GM12878 (cell line): ENCODE measurements at regions not wholly inside any gene's neighbourhood (a gene's known extent, or its start where the extent isn't known, plus 50 kb on each side); places are given as distances from the start of the nearest gene placed in this dataset.

Experiments used
- ATAC-seq: fragments of 200-7000 bp; cut with Tn5 transposase; 3 replicates; pipeline ENCODE4 v1.9.1; 2020; ENCODE audit warnings: mild to moderate bottlenecking, moderate library complexity
- BruUV-seq: library from RNA; stranded (reverse); fragments of 400-500 nt; replicated peaks from 2 replicates; lab custom pipeline; 2021; lab: Mats Ljungman, UMichigan
- CTCF ChIA-PET: fragments of 300-600 bp; sonication (Branson Sonifier 250); formaldehyde crosslinking; extraction: SDS; loops from one replicate; lab custom pipeline; 2021; ENCODE audit warnings: inconsistent platforms; lab: Yijun Ruan, JAX
- POLR2A ChIA-PET: fragments of 350-600 bp; formaldehyde crosslinking; extraction: SDS; loops from one replicate; lab custom pipeline; 2021; ENCODE audit warnings: inconsistent platforms; lab: Charles Lee
- RAD21 ChIA-PET: fragments of 300-600 bp; sonication (Branson Sonifier 250); formaldehyde crosslinking; loops from one replicate; lab custom pipeline; 2023; ENCODE audit warnings: antibody characterized with exemption; ENCODE audit not compliant: unreplicated experiment; lab: Charles Lee
- SMC1A ChIA-PET: fragments of 300-600 bp; sonication (Branson Sonifier 250); formaldehyde crosslinking; loops from one replicate; lab custom pipeline; 2023; ENCODE audit not compliant: unreplicated experiment, uncharacterized antibody; lab: Charles Lee
- DNase-seq: peaks from one replicate; pipeline ENCODE4 v3.0.0-alpha.2; 2011; ENCODE audit warnings: low read depth, low spot score
- FAIRE-seq: peaks from 3 replicates; lab custom pipeline; 2011; peaks lifted over from hg19 to GRCh38; lab: Jason Lieb, UNC
- H2AFZ ChIP-seq: 2 replicates; pipeline ENCODE4 v1.6.0; 2011; ENCODE audit warnings: low read depth, low read length, control low read depth; ENCODE audit not compliant: control insufficient read depth
- H3K27ac ChIP-seq: 2 replicates; pipeline ENCODE4 v1.5.1; 2011; ENCODE audit warnings: control low read depth; ENCODE audit not compliant: control insufficient read depth, insufficient read depth
- H3K27me3 ChIP-seq, 2 experiments: replicated peaks in 1 of 2; 2 replicates each; pipeline versions ENCODE4 v1.6.0 to v1.6.1; 2011; ENCODE audit warnings: low read length in 1 of 2; ENCODE audit not compliant: control insufficient read depth in 2 of 2, insufficient read depth in 2 of 2
- H3K36me3 ChIP-seq, 2 experiments: 2 replicates each; pipeline ENCODE4 v1.5.1; 2011; ENCODE audit warnings: low read length in 1 of 2; ENCODE audit not compliant: control insufficient read depth in 2 of 2, insufficient read depth in 2 of 2
- H3K4me1 ChIP-seq: 2 replicates; pipeline ENCODE4 v1.6.1; 2011; ENCODE audit warnings: mild to moderate bottlenecking, low read length, moderate library complexity, mixed read lengths; ENCODE audit not compliant: control insufficient read depth, insufficient read depth
- H3K4me2 ChIP-seq: 2 replicates; pipeline ENCODE4 v1.6.0; 2011; ENCODE audit warnings: control low read depth; ENCODE audit not compliant: control insufficient read depth, insufficient read depth
- H3K4me3 ChIP-seq: fragments of 200-600 bp; sonication (generic); 2 replicates; pipeline ENCODE4 v1.5.1; 2016
- H3K79me2 ChIP-seq: 2 replicates; pipeline ENCODE4 v1.6.0; 2011; ENCODE audit warnings: low read length; ENCODE audit not compliant: control insufficient read depth, insufficient read depth
- H3K9ac ChIP-seq: 2 replicates; pipeline ENCODE4 v1.8.0; 2011; ENCODE audit warnings: low read length, control low read depth, mixed read lengths; ENCODE audit not compliant: control insufficient read depth, insufficient read depth
- H3K9me3 ChIP-seq: replicated peaks from 3 replicates; pipeline ENCODE4 v1.5.1; 2011; ENCODE audit warnings: mild to moderate bottlenecking, low read length; ENCODE audit not compliant: control insufficient read depth, insufficient read depth
- H4K20me1 ChIP-seq: 2 replicates; pipeline ENCODE4 v1.6.0; 2011; ENCODE audit not compliant: control insufficient read depth, insufficient read depth
- BCL11A ChIP-seq: IDR thresholded peaks from 2 replicates; pipeline ENCODE4 v1.6.1; 2011; ENCODE audit warnings: low read depth, low read length
- ETV6 ChIP-seq, 2 experiments: fragments of 450-650 bp in 1 of 2; IDR thresholded peaks in 1 of 2; conservative IDR thresholded peaks in 1 of 2; 2 replicates each; pipeline ENCODE4 v1.6.1; 2014; ENCODE audit warnings: antibody characterized with exemption in 1 of 2, borderline replicate concordance in 1 of 2, low read depth in 1 of 2, mild to moderate bottlenecking in 1 of 2, moderate library complexity in 1 of 2
- FOS ChIP-seq: IDR thresholded peaks from 3 replicates; pipeline ENCODE4 v1.6.1; 2011; ENCODE audit warnings: borderline replicate concordance; ENCODE audit not compliant: insufficient read length; ENCODE audit errors: extremely low read depth
- GATAD2B ChIP-seq: fragments of 450-650 bp; conservative IDR thresholded peaks from 2 replicates; pipeline ENCODE4 v1.6.1; 2017; ENCODE audit warnings: low read depth, mild to moderate bottlenecking, moderate library complexity
- IKZF2 ChIP-seq, 2 experiments: fragments of 450-650 bp; IDR thresholded peaks; 2 replicates each; pipeline ENCODE4 v1.6.1; 2017; ENCODE audit warnings: mild to moderate bottlenecking in 2 of 2, moderate library complexity in 2 of 2
- KDM1A ChIP-seq: fragments of 200-600 bp; sonication (generic); IDR thresholded peaks from 2 replicates; pipeline ENCODE4 v1.6.1; 2016; ENCODE audit warnings: borderline replicate concordance
- SMAD1 ChIP-seq: fragments of 450-650 bp; IDR thresholded peaks from 2 replicates; pipeline ENCODE4 v1.6.1; 2018; ENCODE audit warnings: mild to moderate bottlenecking, low read depth; ENCODE audit not compliant: partially characterized antibody
- SMAD5 ChIP-seq: IDR thresholded peaks from 2 replicates; pipeline ENCODE4 v1.6.1; 2016; ENCODE audit warnings: antibody characterized with exemption, low read depth
- ZNF384 ChIP-seq: IDR thresholded peaks from 2 replicates; pipeline ENCODE4 v1.6.1; 2012; ENCODE audit warnings: low read depth, mild to moderate bottlenecking, low read length, improper control_type of control experiment, borderline replicate concordance
- ZNF622 ChIP-seq: fragments of 450-650 bp; IDR thresholded peaks from 2 replicates; pipeline ENCODE4 v1.6.1; 2017; ENCODE audit warnings: mild to moderate bottlenecking, inconsistent platforms
- WGBS: methylation state at CpG from one replicate; pipeline ENCODE4 v1.1.6; 2016; ENCODE audit warnings: low lambda C conversion rate; ENCODE audit not compliant: insufficient replicate concordance, insufficient coverage; ENCODE audit errors: missing lambda C conversion rate; 5-methylcytosine and 5-hydroxymethylcytosine counted together
- in situ Hi-C: fragments of 300-500 bp; cut with MboI; formaldehyde crosslinking; loops from 9 replicates; pipeline ENCODE4 v1.14.3; 2018; ENCODE audit warnings: mixed read lengths
- intact Hi-C: fragments of 100-400 bp; cut with micrococcal nuclease; formaldehyde crosslinking; loops from one replicate; pipeline ENCODE4 v1.14.2; 2022; ENCODE audit not compliant: unreplicated experiment
- TF ChIP-seq, protein P1 (sequence below): fragments of 150-350 bp; IDR thresholded peaks from 2 replicates; pipeline ENCODE4 v1.6.1; 2014; ENCODE audit warnings: mild to moderate bottlenecking, low read depth, low read length

DNA sequence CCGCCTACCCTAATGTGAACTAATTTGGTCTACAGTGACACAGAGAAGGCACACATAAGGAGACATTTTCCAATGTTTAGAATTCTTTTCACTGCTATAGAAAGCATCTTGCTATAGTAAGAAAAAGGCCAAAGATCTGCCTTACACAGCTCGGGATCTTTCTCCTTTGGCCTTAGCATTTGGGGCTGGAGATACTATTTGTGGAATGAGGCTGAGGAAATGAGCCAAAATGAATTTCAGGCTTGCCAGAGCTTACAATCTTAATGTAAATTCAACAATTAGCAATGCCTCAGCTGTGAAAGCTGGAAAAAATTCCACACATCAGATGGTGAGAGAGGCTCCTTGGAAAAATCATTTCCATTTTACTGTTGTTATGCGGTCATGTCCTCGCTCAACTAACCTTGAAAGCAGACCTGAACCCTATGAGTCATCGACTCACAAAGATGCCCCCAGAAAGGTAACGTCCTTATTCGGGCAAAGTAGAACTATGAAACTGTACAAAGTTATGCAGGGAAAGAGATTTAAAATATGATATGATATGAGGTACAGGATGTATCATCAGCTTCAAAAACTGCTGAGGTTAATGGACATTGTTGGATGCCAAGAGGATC lies 324.5 kb upstream of the NBEA start (continued):
- TF ChIP-seq SMAD1 = no peak
- no peak for TF ChIP-seq GATAD2B
- TF ChIP-seq, protein P1, sequence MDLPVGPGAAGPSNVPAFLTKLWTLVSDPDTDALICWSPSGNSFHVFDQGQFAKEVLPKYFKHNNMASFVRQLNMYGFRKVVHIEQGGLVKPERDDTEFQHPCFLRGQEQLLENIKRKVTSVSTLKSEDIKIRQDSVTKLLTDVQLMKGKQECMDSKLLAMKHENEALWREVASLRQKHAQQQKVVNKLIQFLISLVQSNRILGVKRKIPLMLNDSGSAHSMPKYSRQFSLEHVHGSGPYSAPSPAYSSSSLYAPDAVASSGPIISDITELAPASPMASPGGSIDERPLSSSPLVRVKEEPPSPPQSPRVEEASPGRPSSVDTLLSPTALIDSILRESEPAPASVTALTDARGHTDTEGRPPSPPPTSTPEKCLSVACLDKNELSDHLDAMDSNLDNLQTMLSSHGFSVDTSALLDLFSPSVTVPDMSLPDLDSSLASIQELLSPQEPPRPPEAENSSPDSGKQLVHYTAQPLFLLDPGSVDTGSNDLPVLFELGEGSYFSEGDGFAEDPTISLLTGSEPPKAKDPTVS = no peak
- TF ChIP-seq ZNF384 = no peak

DNA sequence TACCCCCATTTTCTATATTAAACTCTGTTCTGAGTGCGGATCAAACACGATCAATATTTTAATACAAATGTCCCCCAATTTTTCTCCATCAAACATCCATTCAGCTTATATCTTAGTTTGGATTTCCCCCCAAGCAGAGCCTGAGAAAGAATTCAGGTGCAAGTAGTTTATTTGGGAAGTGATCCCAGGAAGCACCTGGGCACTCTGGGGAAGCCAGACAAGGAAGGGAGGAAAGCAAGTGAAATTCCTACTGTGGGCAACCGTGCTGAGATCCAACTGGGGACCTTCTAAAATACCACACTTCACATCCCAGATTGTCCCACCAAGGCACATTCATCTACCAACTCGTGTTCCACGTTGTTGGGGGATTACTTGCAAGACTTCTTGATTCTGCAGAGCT lies 323.4 kb upstream of the NBEA start:
- ChIA-PET POLR2A (no interaction called here), CTCF (interaction anchor here (0.7 kb wide), 1 partner anchor 22 kb away, joined by 3 read pairs; no protein-coding TSS in a partner anchor), SMC1A (no interaction called here), RAD21 (no interaction called here)
- Histone ChIP-seq H3K27ac (no peak overlapping the region), H3K79me2 (no peaks in the 10 kb centered on the region), H3K4me3 (no peak overlapping the region), H3K4me2 (no peak overlapping the region), H2AFZ (no peak overlapping the region), H3K27me3 (no peaks in the 10 kb centered on the region), H3K36me3 (no peaks in the 10 kb centered on the region), H3K4me1 (no peaks in the 10 kb centered on the region), H4K20me1 (no peaks in the 10 kb centered on the region), H3K9ac (no peak overlapping the region), H3K9me3 (no peaks in the 10 kb centered on the region; the same call in 2 of the 3 replicates)
- TF ChIP-seq KDM1A (no peak), ETV6 (conservative IDR thresholded peaks at IDR 0.05 in 1 of 2, IDR thresholded peaks at IDR 0.05 in 1 of 2; ENCODE audit: borderline replicate concordance in 1 of 2, low read depth in 1 of 2) (no peak), IKZF2 (IDR thresholded peaks at IDR 0.05) (no peak), FOS (no peak), SMAD5 (no peak), ZNF622 (no peak), BCL11A (no peak)
- no peak for ATAC-seq
- FAIRE-seq = no peak
- no peak for DNase-seq
- intact Hi-C loops (no loop called here), in situ Hi-C loops (no loop called here)
- BruUV-seq = no TSS peak
- 36% methylated on average over 5 of the region's 5 CpGs for WGBS
